Urothelium cell line (cell line): ENCODE measurements at regions not wholly inside any gene's neighbourhood (a gene's known extent, or its start where the extent isn't known, plus 50 kb on each side); places are given as distances from the start of the nearest gene placed in this dataset.
"Not testable (repeated sequence)": the region's sequence is repeated elsewhere in the genome, so short reads cannot be mapped to it uniquely, and the experiment has no call there.

Source experiments
- DNase-seq: peaks from one replicate; pipeline ENCODE4 v3.0.0; 2011; ENCODE audit warnings: low spot score, mixed read lengths
- FAIRE-seq: peaks from 2 replicates; lab custom pipeline; 2011; peaks lifted over from hg19 to GRCh38; lab: Jason Lieb, UNC

DNA sequence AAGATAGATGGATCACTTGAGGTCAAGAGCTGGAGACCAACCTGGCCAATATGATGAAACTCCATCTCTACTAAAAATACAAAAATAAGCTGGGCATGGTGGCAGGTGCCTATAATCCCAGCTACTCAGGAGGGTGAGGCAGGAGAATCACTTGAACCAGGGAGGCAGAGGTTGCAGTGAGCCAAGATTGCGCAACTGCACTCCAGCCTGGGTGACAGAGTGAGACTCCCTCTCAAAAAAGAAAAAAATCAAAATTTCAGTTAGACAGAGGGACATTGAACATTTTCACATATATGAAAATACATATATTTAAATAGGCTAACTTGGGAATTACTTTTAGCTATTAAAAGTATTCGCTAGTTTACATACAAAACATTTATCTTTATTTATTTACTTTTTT is 293.6 kb upstream of the KCNH7 start:
- not testable (repeated sequence) for DNase-seq, FAIRE-seq

GRCh38 chr2:163123526-163123925 is 285.0 kb upstream of the KCNH7 start:
- DNase-seq = no peak
- FAIRE-seq = no peak

GRCh38 chr2:163122257-163122656 is 283.7 kb upstream of the KCNH7 start:
- DNase-seq = no peak
- FAIRE-seq = no peak

DNA sequence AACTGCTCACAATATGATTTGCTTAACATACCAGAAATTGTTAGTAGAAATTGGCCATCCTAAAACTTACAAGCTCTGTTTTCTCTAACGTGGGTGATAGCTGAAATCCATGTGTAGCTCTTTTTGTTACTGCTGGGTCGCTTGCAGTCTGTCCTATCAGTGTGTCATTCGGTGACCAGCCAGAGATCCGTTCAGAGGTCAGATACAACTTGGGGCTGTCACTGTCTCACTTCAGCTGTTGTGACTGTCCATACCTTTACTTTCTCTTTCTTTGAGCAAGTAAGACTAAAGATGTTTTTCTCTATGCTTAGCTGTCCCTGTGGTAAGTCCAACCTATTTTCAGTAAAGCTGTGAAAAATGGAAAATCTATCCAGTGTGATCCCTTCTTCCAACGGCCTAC is 282.9 kb upstream of the KCNH7 start:
- FAIRE-seq (no peak), DNase-seq (no peak)

- no peak for DNase-seq
- FAIRE-seq = no peak
These were observed 281.4 kb upstream of the KCNH7 start for GRCh38 chr2:163119966-163120365.

DNA sequence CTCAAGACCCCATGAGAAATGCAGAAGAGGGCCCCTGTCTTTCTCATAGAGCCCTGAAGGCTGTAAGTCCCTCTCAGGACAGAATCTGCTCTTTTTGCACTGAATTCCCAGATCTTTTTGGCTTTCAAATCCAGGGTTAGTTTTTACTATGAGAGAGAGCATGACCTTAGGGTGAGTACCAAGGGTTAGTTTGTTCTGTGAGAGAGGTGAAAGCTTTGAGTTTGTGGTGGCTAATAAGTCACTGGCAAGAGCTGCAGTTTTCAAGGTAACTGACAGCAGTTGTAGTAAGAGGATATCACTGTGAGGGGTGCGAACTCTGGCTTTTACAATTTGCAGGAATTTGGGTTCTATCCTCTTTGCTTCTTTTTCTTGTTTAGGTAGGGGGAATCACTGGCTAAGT is 248.4 kb upstream of the KCNH7 start:
- no peak for FAIRE-seq

GRCh38 chr2:163085366-163086024 is 246.9 kb upstream of the KCNH7 start:
- FAIRE-seq, DNase-seq: not testable (repeated sequence)

More for the DNA sequence above, 248.4 kb upstream of the KCNH7 start:
- DNase-seq = no peak

DNA sequence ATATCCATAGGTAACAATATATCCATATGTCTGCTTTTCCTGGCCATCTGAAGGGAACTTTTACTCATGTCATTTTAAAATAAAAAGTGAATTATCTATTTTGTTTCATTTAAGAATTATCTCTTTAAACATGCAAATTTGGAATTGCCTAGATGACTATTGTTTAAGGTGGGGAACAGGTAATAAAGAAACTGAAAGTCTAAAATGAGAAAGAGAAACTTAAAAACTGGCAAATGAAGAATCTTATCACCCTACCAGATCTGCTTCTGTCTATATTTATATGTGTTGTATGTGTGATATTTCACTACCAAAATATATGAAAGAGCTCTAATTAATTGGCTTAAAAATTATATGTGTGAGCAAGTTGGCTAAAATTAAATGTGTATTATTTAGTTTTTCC is 243.2 kb upstream of the KCNH7 start:
- FAIRE-seq = no peak
- DNase-seq = no peak

DNA sequence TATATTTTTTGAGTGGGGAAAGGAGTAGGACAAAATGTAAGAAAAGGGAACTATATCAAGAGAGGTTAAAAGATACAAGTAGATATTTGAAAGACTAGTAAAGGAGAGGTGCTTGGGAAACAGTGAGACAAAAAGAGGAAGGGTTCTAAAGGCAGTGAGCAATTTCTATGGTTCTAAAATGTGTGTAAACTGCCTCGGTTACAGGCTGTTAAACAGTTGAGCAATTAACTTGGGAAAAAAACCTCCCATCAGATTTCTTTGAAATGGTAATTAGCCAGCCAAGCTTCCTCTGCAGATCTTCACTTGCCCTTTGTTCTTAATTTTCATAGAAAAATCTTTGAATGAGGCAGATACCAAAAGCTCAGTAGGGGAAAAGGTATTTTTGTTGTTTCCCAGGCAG is 238.7 kb upstream of the KCNH7 start:
- no peak for DNase-seq

GRCh38 chr2:163066085-163066484 is 227.5 kb upstream of the KCNH7 start:
- DNase-seq = no peak
- no peak for FAIRE-seq

More for the DNA sequence above, 238.7 kb upstream of the KCNH7 start:
- no peak for FAIRE-seq

DNA sequence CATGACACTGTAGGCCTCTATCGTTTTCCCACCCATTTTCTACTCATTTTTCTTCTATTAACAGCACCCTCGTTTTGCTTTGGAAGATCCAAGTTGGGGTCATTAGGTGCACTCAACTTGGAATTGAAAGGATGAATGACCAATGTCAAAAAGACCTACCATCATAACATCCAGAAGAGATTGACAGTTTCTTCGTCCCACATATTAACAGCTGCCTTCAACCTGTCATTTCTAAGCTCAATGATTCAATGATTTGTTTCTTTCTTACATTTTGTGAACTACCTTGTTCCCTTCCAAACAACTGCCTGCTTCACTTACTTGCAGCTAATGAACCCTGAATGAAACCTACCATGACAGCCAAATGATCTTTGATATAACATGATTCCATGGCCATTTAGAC is 224.0 kb upstream of the KCNH7 start:
- DNase-seq (no peak), FAIRE-seq (no peak)

- no peak for FAIRE-seq
These were observed 208.0 kb upstream of the KCNH7 start for GRCh38 chr2:163046615-163047014.

DNA sequence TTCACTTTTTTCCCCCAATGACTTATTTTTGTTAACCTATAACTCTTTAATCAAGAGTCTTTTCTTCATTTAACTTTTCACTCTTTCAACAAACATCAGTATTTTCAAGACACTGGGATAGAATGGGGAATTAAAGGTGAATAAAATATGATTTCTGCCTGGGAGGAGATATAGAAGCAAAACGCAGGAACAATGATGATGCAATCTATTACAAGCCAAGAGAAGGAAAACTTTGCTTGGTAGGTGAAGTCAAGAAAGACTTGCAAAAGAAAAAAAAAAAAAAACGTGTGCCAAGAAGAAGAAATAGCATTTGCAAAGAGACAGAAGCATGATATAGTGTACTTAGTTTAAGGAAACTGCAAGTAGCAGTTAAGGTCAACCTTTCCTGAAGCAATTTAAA is 207.3 kb upstream of the KCNH7 start:
- FAIRE-seq (no peak), DNase-seq (no peak)

More at GRCh38 chr2:163046615-163047014, 208.0 kb upstream of the KCNH7 start:
- DNase-seq = no peak

GRCh38 chr2:163044114-163044513 is 205.5 kb upstream of the KCNH7 start:
- FAIRE-seq (no peak), DNase-seq (no peak)

- DNase-seq (no peak), FAIRE-seq (no peak)
These were observed 204.6 kb upstream of the KCNH7 start for GRCh38 chr2:163043201-163043600.

DNA sequence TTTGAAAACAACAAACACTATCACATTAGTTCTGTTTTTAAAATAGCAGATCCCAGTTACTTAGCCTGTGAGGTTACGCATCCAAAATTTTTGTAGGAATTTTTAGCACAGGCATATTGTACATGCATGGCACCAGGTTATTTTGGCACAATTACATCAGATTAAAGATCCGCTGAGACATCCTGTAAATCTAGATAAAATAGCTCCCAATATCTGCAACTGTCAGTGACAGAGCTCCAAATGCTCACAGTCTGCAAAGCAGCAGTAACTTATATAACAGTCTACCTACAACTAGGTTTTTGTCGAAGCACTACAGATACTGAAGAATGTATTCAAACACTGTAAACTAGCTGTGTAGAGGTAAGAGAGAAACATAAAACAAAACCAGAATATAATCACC is 200.7 kb upstream of the KCNH7 start:
- FAIRE-seq (no peak), DNase-seq (no peak)

GRCh38 chr2:163028807-163029206 is 190.2 kb upstream of the KCNH7 start:
- no peak for FAIRE-seq
- no peak for DNase-seq

DNA sequence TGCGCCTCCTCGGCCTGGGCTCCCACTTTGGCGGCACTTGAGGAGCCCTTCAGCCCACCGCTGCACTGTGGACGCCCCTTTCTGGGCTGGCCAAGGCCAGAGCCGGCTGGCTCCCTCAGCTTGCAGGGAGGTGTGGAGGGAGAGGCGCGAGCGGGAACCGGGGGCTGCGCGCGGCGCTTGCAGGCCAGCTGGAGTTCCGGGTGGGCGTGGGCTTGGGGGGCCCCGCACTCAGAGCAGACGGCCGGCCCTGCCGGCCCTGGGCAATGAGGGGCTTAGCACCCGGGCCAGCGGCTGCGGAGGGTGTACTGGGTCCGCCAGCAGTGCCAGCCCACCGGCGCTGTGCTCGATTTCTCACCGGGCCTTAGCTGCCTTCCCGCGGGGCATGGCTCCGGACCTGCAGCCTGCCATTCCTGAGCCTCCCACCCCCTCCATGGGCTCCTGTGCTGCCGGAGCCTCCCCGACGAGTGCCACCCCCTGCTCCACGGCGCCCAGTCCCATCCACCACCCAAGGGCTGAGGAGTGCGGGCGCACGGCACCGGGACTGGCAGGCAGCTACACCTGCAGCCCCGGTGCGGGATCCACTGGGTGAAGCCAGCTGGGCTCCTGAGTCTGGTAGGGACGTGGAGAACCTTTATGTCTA is 187.7 kb upstream of the KCNH7 start:
- not testable (repeated sequence) for DNase-seq, FAIRE-seq

GRCh38 chr2:163016882-163017281 is 178.3 kb upstream of the KCNH7 start:
- not testable (repeated sequence) for FAIRE-seq, DNase-seq

DNA sequence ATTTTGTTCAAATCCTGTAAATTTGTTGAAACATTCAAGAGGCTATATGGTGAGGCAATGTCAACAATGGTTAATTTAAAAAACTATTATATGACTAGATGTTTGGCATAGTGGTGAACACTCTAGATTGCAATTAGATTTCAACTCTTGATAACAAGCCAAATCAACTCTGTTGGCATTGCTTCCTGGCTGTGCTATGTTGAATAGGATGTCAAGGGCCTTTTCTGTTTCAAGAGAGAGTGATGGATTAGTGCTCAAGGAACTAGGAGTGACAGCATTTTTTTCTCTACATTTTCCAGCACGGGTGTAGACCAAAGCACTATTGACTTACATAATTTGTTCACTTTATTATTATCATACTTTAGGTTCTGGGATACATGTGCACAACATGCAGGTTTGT is 172.4 kb upstream of the KCNH7 start:
- no peak for FAIRE-seq
- DNase-seq = no peak

DNA sequence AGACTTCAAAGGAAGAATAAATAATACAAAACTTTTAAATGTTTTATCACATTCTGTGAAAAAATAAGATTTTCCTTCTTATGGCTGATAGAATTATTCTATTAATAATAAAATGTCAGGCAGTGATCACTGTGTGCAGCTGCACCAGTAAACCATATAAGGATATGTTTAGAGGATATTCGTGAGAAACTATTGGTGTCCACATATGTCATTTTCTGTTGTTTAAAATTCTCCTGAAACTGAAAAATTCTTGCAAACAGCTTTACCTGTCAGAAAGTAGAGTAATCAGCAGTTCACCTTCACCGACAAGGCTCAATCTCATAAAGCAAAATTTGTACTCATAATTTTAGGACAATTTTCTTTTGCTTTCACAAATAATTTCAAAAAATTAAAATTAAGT is 170.1 kb upstream of the KCNH7 start:
- FAIRE-seq (no peak), DNase-seq (no peak)

- DNase-seq (no peak), FAIRE-seq (no peak)
These were observed 156.2 kb upstream of the KCNH7 start for GRCh38 chr2:162994718-162995117.

DNA sequence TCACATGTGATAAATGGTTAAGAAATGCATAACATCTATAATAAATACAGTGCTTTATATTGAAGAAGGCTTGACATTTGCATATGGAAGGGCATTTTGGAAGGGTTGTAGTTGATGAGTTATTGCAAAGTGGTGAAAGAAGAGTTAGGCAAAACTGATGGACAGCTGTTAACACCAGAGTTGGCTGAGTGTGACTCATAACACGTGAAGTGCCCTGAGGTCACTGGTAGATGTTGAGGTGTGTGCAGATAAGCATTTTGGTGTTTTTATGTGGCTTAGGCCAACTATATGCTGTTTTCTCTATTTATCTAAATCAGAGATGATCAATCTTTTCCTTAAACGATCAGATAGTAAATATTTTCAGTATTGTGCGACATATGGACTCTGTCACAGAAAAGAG is 154.3 kb upstream of the KCNH7 start:
- DNase-seq (no peak), FAIRE-seq (no peak)
